Stimulated activated CD4-positive, alpha-beta T cell treated with anti-CD3 and anti-CD28 coated beads, TNF-alpha, amount 100 ng/mL, for 4 hours (primary cell): ENCODE measurements at regions not wholly inside any gene's neighbourhood (a gene's known extent, or its start where the extent isn't known, plus 50 kb on each side); places are given as distances from the start of the nearest gene placed in this dataset.
"Not testable (repeated sequence)": the region's sequence is repeated elsewhere in the genome, so short reads cannot be mapped to it uniquely, and the experiment has no call there.

Experiments used
- DNase-seq, 3 experiments: peaks; one replicate each; pipeline ENCODE4 v3.0.0-alpha.2; 2020; ENCODE audit warnings: low read depth in 3 of 3

DNA sequence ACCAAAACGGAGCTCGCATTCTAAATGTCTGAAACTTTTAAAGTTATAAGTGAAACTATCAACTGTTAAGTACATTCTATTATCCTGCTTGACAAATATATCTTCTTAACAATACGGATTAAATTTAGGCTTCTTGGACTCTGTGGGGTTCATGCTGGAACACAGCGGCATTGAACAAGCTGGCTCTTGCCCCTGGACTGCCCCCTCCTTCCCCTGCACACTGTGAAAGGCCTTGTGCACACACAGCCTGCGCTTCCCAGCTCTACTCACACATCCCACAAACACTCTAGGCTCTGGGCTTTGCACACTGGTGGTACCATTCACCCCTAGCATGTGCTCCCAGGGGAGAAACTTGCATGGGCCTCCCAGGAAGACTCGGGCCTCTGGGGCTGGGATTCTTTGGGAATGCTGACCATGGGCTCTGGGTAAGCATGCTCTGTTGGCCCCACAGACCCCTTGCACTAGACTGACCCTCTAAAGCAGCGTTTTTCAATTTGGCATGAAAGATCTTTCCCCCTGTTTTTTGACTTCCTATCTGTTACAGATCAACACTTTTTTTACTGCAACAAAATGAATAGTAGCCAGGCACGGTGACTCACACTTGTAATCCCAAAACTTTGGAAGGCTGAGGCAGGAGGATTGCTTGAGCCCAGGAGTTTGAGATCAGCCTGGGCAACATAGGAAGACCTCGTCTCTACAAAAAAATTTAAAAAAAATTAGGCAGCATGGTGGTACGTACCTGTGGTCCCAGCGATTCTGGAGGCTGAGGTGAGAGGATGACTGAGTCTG is 96.2 kb upstream of the CPM start:
- DNase-seq, result no peak

DNA sequence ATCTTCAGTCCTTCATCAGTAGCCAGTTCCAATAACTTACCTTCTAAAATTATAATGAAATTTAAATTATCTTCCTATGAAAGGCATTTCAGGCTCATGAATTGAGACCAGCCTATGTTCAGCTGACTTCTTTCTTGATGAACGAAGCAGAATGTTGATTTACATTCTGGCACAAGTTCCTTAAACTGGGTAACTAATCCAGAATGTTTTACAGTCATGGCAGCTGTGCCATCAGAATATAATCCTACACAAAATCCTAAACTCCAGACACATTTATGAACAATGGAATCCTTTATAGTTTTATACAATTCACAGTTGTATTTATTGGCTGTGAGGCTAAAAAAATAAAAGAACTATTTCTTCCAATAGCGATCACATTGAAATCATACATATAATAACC is 97.3 kb upstream of the CPM start:
- DNase-seq, result no peak

DNA sequence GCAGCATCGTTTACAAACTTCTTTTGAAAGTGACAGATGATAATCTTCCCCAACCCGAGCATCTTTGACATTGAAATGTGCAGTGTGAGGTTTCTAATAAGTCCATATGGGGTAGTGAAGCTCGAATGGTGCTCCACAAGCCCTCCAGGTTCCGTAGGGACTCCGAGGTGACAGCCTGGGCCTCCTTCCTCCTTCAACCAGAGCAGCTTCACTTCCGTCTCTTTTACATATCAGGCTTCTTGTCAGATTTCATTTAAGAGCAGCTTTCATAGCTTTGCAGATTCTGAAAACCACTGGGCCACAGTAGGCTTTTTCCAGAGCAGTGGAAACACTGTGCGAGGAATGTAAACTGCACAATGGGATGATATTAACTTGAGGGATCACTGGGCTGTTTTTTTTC is 103.6 kb upstream of the CPM start:
- DNase-seq, result no peak

DNA sequence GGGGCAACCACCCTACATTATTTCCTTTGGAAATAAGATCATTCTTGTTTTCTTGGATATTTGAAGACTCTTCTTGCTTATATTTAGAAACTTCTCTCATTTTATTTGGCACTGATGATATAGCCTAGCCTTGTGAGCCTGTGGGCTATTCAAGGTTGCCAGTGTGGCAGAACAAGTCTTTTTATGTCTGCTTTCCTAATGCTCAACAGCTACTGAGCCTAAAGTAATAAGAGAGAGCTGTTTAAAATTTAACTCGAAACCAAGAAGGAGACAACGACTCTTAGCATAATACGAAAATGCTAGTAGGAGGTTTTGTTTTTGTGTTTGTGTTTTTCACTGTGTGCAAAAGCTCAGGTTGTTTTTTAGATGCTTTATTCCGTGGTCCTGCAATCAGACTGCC is 104.0 kb upstream of the CPM start:
- DNase-seq, result no peak

DNA sequence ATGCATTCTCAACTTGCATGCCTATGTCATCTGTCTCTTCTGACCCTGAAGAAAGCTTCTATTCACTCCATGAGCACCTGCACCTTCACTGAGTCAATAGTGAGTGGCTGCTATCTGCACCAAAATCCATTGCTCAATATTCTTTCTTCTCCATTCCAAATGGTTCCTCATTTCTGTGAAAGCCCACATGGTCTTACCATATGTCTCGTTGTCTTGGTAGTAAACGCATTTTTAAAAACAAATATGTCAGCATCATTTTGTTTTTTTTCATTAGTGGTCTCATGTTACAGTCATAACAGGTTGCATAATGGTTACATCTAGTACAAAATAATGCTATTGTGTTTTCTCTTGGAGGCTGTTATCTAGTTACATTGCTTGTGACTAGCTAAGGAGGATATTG is 106.9 kb upstream of the CPM start:
- DNase-seq, result no peak

DNA sequence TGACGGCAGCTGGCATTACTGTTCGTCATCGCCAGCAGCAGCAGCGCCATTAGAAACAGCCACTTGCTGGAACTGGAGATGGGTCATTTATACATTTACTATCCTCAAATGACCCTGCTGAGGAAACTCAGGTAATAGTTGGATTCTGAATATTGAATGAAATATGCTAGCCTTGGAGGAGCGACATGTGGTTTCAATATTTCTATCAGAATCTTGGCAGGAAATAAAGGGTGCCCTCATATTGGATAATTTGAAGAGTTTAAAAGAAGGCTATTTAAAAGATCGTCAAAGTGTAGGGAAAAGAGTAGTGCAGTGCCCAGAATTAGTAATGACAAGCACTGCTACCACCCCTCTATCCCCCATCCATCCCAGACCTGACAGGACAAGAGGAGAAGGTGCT is 109.6 kb upstream of the CPM start:
- no peak for DNase-seq

DNA sequence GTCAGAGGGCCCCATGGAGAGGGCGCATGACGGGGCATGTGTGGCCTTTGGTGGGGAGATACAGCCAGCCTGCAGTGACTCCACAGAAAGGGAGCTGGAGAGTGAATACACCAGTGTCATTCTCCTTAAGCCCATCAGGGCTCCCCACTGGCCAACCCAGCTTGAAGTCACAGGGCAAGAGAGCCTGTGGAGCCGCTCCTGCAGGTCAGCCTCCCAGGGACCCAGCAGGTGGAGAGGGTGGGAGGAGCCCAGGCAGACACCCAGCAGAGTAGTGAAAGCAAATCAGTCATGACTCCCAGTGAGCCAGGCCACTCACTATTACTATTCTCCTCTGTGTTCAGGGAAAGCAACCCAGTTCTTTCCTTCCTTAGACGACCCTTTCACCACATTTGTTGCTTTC is 110.0 kb upstream of the CPM start:
- DNase-seq, result no peak

DNA sequence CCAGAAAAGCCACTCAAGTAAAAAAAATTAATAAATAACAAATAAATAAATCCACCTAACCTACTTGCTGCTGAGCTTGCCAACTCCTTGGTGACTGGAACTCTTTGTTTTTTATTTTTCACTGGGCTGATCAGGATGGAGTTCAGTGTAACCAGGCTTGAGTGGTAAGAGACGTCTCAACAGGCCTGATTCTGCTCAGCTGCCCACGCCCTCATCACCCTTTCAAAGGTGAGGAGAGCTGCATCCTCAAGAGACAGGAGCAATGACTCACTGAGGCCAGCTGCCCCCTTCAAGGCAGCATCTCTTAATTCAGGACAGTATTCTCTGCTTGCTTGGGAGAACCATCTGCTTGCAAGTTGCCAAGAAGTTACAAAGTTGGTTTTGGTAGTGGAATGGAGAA is 111.9 kb upstream of the CPM start:
- no peak for DNase-seq

DNA sequence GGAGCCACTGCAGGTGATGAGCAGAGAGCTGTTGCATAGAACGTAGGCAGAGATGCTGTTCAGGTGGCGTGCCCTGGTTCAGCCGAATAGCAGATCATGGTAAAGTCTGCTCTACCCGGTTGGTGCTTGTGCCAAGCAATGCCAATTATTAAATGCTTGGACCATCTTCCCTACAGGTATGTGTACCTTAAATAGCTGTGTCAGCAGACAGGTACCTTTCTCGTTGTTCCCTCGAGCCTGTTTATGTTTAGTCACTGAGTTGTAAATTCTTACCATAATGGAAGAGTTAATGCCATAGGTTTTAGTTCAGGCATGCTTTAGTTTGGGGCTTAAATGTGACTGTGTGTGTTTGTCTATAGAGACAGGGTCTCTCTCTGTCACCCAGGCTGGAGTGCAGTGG is 112.5 kb upstream of the CPM start:
- no peak for DNase-seq

DNA sequence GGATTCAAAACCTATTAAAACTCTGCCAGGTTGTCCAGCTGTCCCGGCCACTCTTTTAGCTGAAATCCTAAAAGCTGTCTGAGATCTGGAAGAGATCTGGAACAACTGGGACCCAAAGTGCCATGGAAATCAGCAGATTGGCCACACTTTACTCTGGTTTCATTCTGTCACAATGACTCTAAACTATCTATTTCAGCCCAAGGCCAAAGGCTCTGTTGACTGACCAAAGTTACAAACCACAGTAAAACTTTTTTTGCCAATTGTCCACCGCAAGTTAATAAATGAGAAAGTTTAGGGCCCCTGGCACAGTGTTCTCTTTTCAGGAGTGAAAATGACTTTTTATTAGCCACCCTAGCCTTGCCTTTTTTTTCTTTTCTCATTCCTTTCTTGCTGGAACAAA is 113.4 kb upstream of the CPM start:
- no peak for DNase-seq

DNA sequence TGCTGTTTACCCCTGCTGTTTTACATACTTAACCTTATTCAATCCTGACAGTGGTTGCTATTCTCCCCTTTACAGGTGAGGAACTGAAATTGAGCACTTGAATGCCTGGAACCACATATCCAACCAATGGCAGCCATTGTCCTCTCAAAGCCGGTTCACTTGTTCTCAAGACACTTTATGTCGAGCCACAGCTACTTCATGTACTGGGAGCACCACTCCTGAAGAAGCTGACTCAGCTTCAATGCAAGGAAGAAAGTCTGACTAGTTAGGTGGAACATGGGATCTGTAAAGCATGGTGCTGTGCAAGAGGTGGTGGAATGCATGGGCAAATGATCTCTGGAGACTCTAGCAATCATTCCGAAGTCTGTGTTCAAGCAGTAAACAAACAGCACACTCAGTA is 113.9 kb upstream of the CPM start:
- DNase-seq, result no peak

DNA sequence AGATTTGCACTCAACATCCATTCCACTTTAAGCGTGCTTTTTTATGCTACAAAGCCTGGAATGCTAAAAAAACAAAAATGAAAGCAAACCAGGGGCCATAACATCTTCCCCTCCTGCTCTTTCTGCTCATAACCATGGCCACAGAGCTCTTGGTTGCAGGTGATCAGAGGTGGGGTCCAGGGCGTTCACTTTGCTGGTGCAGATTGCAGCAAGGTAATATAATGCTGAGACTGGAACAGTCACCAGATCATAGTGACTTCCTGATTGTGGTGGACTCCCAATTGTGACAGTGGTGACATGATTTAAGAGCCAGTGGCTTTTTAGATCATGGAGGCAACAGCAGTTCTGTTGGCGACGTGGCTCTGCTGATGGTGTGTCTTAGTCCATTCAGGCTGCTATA is 115.0 kb upstream of the CPM start:
- DNase-seq, result no peak

DNA sequence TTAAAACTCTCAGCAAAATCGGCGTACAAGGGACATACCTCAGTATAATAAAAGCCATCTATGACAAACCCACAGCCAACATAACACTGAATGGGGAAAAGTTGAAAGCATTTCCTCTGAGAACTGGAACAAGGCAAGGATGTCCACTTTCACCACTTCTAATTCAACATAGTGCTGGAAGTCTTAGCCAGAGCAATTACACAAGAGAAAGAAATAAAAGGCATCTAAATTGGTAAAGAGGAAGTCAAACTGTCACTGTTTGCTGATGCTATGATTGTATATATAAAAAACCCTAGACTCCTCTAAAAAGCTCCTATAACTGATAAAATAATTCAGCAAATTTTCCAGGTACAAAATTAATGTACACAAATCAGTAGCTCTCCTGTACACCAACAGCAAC is 116.9 kb upstream of the CPM start:
- DNase-seq, result not testable (repeated sequence)

DNA sequence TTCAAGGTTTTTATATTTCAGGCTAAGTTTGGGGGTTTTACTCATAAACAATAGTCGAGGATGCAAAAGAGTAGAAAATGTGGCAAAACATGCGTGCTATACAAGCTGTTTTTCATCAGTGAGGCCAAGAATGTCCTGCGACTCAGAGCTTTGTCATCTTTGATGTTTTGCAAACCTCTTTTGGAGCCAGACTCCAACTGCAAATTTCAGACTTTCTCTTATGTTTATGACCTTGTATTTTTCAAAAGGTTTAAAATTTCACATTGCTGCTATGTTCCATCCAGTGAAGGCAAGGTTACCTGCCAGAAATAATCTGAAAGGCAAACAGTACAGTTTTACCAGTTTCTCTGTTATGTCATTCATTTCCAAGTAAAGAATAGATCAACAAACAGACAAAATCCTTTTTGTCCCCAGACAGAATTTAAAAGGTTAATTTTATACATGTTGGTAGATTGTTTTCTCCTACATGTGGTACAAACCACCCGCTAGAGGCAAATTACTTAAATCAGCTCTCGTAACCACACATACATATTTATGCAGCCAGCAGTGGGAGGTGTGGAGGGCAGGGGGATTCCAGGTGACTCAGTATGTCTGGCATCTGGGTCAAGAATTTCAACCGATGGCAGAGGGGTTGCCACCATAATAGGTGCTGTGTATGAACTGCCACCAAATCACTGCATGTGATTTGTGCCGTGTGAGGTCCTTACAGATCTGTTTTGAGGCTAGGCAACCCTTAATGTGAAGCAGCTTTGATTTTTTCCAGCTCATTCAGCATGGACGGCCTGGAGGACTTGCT is 119.8 kb upstream of the CPM start:
- peak in 2 of 3 experiments; percentile 4 to 14 for DNase-seq

DNA sequence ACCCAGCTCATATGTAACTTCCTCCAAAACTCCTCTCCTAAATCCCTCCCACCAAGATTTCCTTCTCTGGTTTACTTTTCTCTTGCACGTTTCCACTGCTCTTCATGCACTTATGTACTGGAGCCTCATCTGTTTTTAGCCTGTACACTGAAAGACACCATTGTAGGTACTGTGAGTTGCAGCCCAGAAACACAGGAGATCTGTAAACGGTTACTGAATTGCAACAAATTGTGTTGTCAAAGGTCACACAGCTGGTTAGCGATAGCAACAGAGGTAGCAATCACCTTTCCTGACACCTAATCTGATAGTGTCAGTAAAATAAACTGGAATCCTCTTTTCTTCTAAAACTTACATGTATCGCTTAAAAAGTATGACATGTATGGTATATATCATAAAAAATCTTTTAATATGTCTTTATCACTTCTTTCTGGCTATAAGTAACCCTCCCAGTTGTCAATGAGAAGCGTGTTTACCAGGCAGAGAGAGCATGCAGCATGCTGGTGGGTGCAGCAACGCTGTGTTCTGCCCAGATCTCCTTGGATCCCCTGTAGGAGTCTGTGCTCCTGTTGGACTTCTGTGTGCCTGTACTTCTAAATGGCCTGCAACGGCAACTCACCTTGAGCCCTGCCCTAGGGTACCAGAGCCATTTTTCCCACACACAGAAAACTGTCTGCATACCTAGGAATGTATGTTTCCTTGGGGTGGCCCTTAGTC is 121.5 kb upstream of the CPM start:
- DNase-seq, result no peak

DNA sequence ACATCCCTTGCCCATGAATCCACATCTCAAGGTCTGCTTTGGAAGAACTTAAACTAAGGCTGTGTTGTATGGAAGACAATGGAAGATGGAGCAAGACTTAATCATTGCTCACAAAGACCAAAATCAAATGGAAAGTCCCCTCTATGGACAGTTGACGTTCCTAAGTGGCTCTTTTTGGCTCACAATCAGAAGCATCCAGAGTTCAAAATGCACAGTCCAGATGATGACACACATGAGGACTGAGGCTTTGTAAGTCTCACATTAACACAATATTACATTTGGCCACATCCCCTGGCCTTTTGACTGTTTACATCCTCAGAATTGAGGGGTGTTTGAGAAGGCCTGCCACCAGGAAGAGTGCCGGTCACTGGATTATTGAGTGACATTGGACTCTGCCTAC is 122.3 kb upstream of the CPM start:
- DNase-seq, result no peak

DNA sequence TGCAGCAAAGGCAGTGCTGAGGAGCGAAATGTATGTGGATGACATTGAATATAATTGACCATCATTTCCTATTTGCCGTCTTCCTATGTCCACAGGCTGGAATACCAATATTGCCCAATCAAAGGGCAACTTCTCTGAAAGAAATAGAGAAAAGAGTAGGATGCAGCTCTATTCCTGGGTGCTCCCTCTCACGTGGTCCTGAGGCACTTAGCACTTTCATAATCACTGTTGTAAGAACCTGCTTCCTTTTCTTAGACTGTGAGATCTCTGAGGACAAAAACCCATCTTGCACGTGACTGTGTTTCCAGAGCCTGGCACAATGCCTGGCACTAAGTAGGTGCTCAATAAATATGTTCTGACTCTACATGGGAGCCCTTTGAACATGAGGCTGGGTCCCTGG is 122.7 kb upstream of the CPM start:
- DNase-seq, result no peak

DNA sequence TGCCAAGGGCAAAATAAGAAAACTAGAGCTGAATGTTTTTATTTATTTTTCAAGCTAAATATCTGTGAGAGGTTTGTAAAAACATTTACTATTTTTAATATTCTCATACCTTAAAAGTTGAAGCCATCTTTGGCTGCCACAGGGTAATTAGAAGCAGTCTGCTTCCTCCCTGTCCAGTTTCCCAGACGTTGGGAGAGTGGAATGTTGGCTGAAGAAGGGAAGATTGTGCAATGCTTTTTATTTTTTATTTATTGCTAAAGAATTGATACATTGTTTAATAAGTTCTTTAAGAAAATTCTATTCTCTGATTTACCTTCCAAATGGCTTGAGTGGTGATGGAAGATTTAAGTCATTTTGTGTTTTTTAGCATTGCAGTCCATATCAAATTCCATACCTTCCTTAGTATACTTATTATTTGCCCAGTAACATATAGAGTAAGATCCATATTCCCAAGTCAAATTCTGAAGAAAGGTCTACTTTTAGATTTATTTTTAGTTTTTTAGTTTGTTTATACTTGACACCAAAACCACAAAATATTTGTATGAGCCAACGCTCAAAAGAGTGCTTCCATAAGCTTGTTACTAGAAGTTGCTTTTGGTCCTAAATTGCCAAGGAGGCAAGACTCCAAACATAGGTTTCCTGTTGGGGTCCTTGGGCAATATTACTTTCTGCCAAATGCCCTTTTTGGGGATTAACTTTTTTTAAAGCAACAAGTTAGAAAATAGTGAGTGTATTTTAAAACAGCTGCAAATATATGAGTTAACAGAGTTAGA is 124.0 kb upstream of the CPM start:
- DNase-seq, result no peak

DNA sequence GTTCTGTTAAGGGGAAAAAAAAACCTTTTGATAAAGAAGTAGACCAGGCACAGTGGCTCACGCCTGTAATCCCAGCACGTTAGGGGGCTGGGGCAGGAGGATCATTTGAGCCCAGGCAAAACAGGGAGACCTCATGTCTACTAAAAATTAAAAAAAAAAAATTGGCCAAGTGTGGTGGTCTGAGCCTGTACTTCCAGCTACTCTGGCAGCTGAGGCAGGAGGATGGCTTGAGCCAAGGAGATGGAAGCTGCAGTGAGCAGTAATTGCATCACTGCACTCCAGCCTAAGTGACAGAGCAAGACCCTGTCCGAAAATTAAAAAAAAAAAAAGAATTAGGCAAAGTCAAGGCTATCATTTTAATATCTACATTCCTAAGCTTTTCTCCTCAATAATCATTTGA is 124.8 kb upstream of the CPM start:
- no peak for DNase-seq

DNA sequence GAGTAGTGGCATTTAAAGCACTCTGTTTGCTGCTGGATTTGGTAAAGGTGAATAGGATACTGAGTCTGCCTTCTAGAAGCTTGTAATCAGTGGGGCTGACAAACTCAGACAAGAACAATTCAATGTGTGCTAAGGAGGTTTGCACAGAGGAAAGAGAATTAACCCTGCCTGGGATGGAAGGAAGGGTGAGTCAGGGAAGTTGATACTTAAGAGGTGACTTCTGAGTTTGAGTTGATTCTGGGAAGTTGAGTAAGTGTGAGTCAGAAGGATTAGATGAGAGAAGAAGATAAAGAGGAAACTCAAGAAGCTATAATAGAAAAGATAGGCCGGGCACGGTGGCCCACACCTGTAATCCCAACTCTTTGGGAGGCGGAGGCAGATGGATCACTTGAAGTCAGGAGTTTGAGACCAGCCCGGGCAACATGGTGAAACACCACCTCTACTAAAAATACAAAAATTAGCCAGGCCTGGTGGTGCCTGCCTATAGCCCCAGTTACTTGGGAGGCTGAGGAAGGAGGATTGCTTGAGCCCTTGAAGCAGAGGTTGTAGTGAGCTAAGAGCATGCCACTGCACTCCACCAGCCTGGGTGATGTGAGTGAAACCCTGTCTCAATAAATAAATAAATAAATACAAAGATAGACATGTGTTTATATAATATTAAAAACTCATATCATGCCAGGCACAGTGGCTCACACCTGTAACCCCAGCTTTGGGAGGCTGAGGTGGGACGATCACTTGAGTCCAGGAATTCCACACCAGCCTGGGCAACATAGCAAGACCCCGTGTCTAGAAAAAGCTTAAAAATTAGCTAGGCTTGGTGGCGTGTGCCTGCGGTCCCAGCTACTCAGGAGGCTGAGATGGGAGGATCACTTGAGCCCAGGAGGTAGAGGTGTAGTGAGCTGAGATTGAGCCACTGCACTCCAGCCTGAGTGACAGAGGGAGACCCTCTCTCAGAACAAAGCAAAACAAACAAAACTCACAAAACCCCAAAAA is 126.8 kb upstream of the CPM start:
- DNase-seq, result no peak

DNA sequence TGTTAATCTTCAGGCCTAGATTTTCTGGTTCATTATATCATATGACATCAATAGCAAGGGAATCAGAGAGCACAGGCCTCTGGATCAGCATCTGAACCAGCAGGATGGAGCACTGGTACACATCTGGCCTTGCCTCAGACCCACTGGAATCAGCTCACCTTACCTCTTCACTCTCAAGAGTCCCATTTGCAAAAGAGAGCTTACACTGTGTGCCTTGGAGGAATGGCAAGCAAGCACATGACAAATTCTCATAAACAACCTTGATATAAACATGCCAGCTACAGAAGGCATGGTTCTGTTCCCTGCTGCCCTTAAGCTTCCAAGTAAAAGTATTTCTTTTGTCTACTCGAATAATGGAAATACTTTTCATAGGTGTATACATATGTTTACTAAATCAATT is 128.6 kb upstream of the CPM start:
- DNase-seq, result no peak
